AG09309 (cell line): ENCODE measurements at regions not wholly inside any gene's neighbourhood (a gene's known extent, or its start where the extent isn't known, plus 50 kb on each side); places are given as distances from the start of the nearest gene placed in this dataset.

Source experiments
- DNase-seq: peaks from one replicate; pipeline ENCODE4 v3.0.0-alpha.2; 2010; ENCODE audit warnings: low read depth
- H3K4me3 ChIP-seq: 2 replicates; pipeline ENCODE4 v1.5.1; 2011; ENCODE audit warnings: mild to moderate bottlenecking, low read depth, low read length, moderate library complexity; ENCODE audit not compliant: control insufficient read depth
- TF ChIP-seq, protein P1 (sequence below): IDR thresholded peaks from 2 replicates; pipeline ENCODE4 v1.5.1; 2011; ENCODE audit warnings: mild to moderate bottlenecking, low read depth, low read length, inconsistent platforms; ENCODE audit not compliant: insufficient read depth, control insufficient read depth; ENCODE audit errors: missing control alignments

DNA sequence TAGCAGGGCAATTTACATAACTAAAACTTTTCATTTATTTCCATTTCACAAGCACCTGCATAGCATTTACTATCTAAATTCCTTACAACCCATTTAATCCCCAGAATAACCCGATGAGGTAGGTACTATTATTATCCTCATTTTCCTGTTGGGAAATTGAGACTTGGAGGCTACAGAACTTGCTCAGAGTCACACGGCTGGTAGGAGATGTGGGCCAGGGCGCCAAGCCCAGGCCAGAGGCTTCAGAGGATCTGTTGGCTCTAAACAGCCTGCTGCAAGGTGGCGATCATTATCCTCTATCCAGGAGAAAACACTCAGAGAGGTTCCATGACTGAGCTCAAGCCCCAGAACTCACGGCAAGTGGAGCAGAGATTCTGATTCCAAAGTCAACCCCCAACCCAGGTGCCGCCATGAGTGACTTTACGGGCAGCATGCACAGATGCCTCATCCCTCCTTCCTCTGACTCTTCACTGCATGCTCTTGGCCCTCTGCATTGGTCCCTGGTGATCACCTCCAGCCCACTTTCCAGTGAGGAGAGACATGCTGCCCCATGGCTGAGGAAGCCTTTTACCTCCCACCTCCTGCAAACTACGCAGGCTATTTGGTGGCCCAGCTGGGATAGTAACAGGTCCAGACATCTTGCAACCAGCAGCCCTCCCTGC, 168.4 kb upstream of the FSTL4 start:
- H3K4me3 ChIP-seq, result no peak overlapping the region
- TF ChIP-seq, protein P1, sequence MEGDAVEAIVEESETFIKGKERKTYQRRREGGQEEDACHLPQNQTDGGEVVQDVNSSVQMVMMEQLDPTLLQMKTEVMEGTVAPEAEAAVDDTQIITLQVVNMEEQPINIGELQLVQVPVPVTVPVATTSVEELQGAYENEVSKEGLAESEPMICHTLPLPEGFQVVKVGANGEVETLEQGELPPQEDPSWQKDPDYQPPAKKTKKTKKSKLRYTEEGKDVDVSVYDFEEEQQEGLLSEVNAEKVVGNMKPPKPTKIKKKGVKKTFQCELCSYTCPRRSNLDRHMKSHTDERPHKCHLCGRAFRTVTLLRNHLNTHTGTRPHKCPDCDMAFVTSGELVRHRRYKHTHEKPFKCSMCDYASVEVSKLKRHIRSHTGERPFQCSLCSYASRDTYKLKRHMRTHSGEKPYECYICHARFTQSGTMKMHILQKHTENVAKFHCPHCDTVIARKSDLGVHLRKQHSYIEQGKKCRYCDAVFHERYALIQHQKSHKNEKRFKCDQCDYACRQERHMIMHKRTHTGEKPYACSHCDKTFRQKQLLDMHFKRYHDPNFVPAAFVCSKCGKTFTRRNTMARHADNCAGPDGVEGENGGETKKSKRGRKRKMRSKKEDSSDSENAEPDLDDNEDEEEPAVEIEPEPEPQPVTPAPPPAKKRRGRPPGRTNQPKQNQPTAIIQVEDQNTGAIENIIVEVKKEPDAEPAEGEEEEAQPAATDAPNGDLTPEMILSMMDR, result no peak
- no peak for DNase-seq

DNA sequence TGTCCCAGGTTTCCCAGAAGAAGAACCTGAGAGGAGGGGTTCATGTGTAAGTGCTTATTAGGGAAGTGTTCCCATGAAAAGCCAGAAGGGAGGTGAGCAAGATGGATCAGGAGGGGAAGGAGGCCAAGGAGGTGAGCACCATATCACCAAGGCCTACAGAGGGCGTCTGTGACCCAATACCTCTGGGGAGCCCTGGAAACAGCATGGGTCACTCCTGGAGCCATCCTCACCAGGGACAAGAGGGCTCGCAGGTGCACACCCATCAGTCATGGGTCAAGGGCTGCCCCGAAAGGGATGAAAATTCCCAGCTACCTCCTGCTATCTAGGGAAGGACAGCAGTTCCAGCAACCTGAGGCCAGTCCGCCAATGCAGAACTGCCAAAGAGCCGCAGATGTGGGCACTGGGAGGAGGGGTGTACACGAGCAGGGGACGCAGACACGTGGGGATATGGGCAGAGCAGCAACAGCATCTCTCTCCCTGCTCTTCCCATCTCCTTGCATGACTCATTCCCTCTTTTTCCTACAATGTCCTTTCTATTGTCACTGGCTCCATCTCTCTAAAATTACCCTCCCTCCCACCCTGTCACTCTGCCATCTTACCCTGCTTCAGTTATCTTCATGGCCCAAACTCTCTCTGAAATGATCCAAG, 167.6 kb upstream of the FSTL4 start:
- DNase-seq, result no peak
- no peak overlapping the region for H3K4me3 ChIP-seq
- TF ChIP-seq, protein P1, result no peak

DNA sequence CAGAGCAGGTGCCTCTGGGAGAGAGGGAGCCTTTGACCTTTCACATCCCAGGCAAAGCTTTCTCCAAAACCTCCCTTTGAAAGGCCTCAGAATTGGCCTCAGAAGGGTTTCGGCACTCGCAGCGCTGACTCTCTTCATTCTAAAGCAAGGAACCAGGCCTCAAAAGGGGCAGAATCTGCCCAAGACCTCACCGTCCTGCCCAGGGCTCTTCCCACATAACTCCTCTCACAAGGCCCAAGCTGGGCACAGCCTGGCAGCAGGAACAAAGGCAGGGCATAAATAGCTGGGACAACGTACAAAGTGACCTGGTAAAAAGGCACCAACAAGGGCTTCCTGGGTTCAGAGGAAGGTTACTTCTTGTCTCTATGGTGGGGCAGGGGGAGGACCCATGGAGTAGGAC, 166.3 kb upstream of the FSTL4 start:
- TF ChIP-seq, protein P1, result no peak
- no peak overlapping the region for H3K4me3 ChIP-seq
- no peak for DNase-seq

DNA sequence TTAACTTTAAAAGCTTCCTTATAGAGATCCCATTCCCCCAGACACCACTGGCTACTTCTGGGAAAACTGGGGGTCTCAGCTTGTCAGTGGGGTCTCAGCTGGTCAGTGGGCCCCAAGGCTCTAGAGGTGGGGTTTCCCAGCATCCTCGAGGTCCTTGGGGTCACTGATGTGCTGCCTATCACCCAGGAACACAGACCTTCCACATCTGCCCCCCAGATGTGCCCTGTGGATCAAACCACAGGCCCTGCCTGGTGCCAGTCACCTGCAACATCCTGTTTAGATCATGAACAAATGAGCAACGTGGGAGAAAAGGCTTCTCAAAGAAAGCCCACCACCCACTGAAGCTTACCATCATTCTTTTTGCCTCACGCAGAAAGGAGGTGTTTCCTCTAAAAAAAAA, 165.6 kb upstream of the FSTL4 start:
- H3K4me3 ChIP-seq, result no peak overlapping the region
- DNase-seq, result no peak
- TF ChIP-seq, protein P1, result no peak

DNA sequence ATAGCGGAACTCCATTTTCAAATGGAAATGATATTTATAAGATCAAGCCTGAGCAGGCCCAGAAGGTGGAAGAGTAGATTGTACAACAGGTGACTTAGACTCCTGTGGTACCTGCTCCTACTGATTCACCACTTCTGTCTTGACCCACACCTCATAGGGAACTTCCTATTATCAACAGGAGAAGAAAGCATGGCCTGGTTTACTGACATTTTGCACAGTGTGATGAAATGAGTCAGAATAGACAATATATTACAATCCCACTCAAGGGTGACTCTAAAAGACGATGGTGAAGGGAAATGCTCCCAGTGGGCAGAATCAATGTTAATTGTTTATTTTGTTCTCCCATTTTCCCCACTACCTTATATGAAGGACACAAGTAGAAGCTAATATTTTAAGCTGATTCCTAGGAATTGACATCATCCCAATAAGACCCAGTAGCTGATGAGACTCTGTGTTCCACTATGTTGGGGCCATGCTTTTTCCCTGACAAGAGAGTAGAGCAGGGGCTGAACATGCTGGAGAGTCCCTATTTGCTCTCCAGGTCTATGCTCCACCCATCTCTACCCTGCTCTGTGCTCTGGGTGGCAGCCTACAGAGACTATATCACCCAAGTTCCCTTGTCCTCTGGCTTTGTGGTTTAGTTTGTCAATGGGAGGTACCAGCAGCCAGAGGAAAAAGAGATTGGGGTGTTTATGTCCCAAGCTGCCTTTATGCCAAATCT, 163.4 kb upstream of the FSTL4 start:
- TF ChIP-seq, protein P1, result no peak
- no peak overlapping the region for H3K4me3 ChIP-seq
- DNase-seq, result no peak

DNA sequence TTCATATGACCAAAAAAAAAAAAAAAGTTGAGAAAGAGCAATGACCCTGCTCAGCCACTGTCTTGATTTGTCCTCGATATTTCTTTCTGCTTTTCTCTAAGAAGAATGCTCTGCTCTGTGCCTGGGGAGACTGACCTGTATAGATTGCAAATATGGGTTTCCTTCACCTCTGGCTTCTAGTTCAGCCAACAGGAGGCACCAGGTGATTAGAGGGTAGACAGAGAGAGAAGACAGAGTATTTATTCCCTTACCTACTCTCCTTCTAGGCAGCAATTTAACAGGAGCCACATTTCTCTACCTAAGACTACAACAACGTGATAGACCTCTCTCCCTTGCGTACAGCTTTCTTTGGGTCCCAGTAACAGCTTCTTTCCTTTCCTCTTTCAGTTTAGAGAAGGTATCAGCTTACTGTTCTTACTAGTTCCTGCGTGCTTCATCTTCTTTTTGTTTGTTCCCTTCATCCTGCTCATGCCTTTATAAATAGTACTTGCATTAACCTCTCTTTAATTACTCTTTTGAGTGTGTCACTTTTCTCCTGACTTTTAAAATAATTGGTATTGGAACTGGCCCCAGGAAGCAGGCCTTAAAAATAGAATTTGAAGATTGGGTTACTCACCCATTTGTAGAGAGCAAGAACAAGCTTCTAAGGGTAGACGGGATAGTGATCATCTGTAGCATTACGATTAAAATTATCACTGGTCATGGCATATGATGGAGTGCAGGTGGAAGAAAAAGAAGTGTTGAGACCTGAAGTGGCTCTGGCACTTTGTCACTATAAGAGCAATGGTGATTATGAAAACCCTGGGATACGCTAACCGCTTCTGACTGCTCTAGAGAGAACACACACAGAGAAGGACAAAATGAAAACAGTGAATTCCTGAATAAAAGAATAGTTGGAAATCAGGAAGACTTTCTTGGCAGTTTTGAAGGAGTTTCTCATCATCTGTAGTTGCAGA, 161.2 kb upstream of the FSTL4 start:
- TF ChIP-seq, protein P1, result no peak
- DNase-seq, result no peak

More for the DNA sequence above, 161.2 kb upstream of the FSTL4 start:
- no peak overlapping the region for H3K4me3 ChIP-seq
